ENCODE measurements at regions not wholly inside any gene's neighbourhood (a gene's known extent, or its start where the extent isn't known, plus 50 kb on each side); places are given as distances from the start of the nearest gene placed in this dataset.

DNA sequence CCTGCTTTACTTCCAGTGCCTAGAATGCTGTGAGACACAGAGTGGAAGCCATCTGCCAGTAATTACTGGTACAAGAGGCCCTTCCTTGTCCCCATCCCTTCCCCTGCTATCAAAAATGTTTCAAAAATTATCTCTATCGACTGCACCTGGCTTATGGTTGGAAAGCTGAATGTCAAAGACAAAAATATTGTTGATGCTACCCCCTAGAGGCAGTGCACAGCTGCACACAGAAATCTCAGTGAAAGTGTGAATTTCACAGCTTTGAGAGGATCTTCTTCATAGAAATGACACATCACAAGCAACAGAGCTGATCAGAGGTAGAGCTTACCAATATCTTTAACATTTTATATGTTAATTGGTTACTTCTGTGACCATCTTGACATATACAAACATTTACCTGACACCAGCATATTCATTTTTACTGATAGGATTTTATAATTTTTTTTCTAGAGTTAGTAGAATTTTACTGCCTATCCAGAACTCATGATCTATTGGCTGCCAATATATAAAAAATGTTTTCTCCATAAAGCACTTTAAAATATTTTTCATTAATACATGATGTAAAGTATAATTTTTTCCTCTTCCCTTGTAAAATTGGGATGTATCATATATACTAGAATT is 138.0 kb downstream of the AACS start:
- no TSS peak for BruUV-seq (replicated peaks)
- ChIA-PET CTCF (interaction anchor here (0.6 to 3.4 kb wide), 21 partner anchors 8 to 1654 kb away, joined by 3 to 30 read pairs (median 3); partner anchors contain the start of gene TMEM132B), POLR2A (no interaction called here)
- Mint-ChIP-seq H3K4me3 (ENCODE audit: unreplicated experiment) (no peak overlapping the region), H3K27me3 (ENCODE audit: insufficient read depth, unreplicated experiment) (peaks cover 78% of the 10 kb centered on the region), H3K4me1 (ENCODE audit: insufficient read depth, unreplicated experiment) (no peaks in the 10 kb centered on the region), H3K27ac (ENCODE audit: low read depth, unreplicated experiment) (no peak overlapping the region), H3K36me3 (ENCODE audit: insufficient read depth, unreplicated experiment) (no peaks in the 10 kb centered on the region), H3K9me3 (ENCODE audit: unreplicated experiment) (no peaks in the 10 kb centered on the region)
- TF ChIP-seq, protein P1, sequence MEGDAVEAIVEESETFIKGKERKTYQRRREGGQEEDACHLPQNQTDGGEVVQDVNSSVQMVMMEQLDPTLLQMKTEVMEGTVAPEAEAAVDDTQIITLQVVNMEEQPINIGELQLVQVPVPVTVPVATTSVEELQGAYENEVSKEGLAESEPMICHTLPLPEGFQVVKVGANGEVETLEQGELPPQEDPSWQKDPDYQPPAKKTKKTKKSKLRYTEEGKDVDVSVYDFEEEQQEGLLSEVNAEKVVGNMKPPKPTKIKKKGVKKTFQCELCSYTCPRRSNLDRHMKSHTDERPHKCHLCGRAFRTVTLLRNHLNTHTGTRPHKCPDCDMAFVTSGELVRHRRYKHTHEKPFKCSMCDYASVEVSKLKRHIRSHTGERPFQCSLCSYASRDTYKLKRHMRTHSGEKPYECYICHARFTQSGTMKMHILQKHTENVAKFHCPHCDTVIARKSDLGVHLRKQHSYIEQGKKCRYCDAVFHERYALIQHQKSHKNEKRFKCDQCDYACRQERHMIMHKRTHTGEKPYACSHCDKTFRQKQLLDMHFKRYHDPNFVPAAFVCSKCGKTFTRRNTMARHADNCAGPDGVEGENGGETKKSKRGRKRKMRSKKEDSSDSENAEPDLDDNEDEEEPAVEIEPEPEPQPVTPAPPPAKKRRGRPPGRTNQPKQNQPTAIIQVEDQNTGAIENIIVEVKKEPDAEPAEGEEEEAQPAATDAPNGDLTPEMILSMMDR (IDR thresholded peaks at IDR 0.05; ENCODE audit: unreplicated experiment), result peak; percentile 47
- intact Hi-C loops (cut with micrococcal nuclease), result no loop called here
- DNase-seq (ENCODE audit: unreplicated experiment), result peak; percentile 34

DNA sequence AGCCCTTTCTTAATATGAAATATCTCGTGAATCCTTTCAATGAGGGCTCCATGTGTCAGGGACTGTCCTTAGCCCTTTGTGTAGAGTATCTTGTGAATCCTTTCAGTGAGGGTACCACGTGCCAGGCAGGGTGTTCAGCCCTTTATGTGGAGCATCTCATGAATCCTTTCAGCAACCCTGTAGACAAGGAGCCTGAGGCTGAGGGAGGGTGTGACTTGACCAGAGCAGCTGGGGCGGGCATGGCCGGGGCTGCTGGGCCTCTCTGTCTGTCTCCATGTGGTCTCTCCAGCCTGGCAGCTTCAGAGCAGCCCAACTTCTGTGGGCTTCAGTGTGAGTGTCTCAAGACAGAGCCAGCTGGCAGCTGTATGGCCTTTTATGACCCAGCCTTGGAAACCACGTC is 140.2 kb downstream of the AACS start:
- no peaks in the 10 kb centered on the region for H3K4me1 Mint-ChIP-seq (ENCODE audit: insufficient read depth, unreplicated experiment)
- ChIA-PET CTCF (interaction anchor here (0.7 kb wide), 2 partner anchors 21 to 1107 kb away, joined by 3 read pairs; no protein-coding TSS in a partner anchor), POLR2A (no interaction called here)
- H3K27ac Mint-ChIP-seq (ENCODE audit: low read depth, unreplicated experiment), result no peak overlapping the region
- no peaks in the 10 kb centered on the region for H3K36me3 Mint-ChIP-seq (ENCODE audit: insufficient read depth, unreplicated experiment)
- H3K27me3 Mint-ChIP-seq (ENCODE audit: insufficient read depth, unreplicated experiment), result peaks cover 78% of the 10 kb centered on the region
- no peak overlapping the region for H3K4me3 Mint-ChIP-seq (ENCODE audit: unreplicated experiment)
- BruUV-seq (replicated peaks), result no TSS peak
- TF ChIP-seq, protein P1 (IDR thresholded peaks at IDR 0.05; ENCODE audit: unreplicated experiment), result no peak
- no peaks in the 10 kb centered on the region for H3K9me3 Mint-ChIP-seq (ENCODE audit: unreplicated experiment)
- intact Hi-C loops (cut with micrococcal nuclease), result no loop called here
- DNase-seq (ENCODE audit: unreplicated experiment), result no peak

DNA sequence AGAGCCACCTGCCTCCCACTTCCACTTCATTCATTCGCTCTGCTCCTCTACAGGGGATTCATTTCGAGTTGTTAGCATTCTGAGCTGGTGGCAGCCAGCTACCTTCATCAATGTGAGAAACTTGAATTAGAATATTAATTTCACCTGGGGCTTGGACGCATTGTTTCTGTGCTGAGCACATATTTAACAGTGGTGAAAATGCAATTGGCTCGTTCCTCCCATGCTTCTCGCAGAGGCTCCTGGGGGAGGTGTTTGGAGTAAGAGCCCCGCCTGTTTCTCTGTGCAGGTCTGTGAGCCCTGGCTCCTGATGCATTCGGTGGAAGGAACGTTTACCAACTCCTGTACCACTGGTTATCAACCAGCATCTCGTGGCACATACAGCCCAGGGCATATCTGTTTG is 141.5 kb downstream of the AACS start:
- BruUV-seq (replicated peaks), result no TSS peak
- no peak for DNase-seq (ENCODE audit: unreplicated experiment)
- Mint-ChIP-seq H3K27ac (ENCODE audit: low read depth, unreplicated experiment) (no peak overlapping the region), H3K4me3 (ENCODE audit: unreplicated experiment) (no peak overlapping the region), H3K4me1 (ENCODE audit: insufficient read depth, unreplicated experiment) (no peaks in the 10 kb centered on the region), H3K27me3 (ENCODE audit: insufficient read depth, unreplicated experiment) (peaks cover 67% of the 10 kb centered on the region), H3K36me3 (ENCODE audit: insufficient read depth, unreplicated experiment) (no peaks in the 10 kb centered on the region), H3K9me3 (ENCODE audit: unreplicated experiment) (no peaks in the 10 kb centered on the region)
- ChIA-PET CTCF (interaction anchor here (0.6 to 1.7 kb wide), 5 partner anchors 13 to 106 kb away, joined by 3 to 6 read pairs (median 3); no protein-coding TSS in a partner anchor), POLR2A (no interaction called here)
- TF ChIP-seq, protein P1 (IDR thresholded peaks at IDR 0.05; ENCODE audit: unreplicated experiment), result no peak
- intact Hi-C loops (cut with micrococcal nuclease), result no loop called here

DNA sequence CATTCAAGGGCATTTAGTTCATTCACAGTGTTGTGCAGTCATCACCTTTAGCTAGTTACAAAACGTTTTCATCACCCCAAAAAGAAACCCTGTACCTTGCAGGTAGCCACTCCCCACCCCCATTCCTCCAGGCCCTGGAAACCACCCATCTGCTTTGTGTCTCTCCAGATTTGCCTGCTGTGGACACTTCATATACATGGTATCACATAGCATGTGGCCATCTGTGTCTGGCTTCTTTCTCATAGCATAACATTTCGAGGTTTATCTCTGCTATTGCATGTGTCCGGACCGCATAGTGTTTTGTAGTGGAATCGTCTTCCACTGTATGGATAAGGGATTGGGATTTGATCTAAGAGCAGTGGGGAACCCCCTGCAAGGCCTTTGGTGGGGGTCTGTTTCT is 143.1 kb downstream of the AACS start:
- intact Hi-C loops (cut with micrococcal nuclease), result no loop called here
- peaks cover 60% of the 10 kb centered on the region for H3K27me3 Mint-ChIP-seq (ENCODE audit: insufficient read depth, unreplicated experiment)
- TF ChIP-seq, protein P1 (IDR thresholded peaks at IDR 0.05; ENCODE audit: unreplicated experiment), result no peak

More for the DNA sequence above, 143.1 kb downstream of the AACS start:
- no peaks in the 10 kb centered on the region for H3K4me1 Mint-ChIP-seq (ENCODE audit: insufficient read depth, unreplicated experiment)
- no peak overlapping the region for H3K4me3 Mint-ChIP-seq (ENCODE audit: unreplicated experiment)
- H3K9me3 Mint-ChIP-seq (ENCODE audit: unreplicated experiment), result no peaks in the 10 kb centered on the region
- no peak overlapping the region for H3K27ac Mint-ChIP-seq (ENCODE audit: low read depth, unreplicated experiment)
- H3K36me3 Mint-ChIP-seq (ENCODE audit: insufficient read depth, unreplicated experiment), result no peaks in the 10 kb centered on the region
- no peak for DNase-seq (ENCODE audit: unreplicated experiment)
- ChIA-PET POLR2A (no interaction called here), CTCF (interaction anchor here (0.5 to 1.7 kb wide), 2 partner anchors 15 to 28 kb away, joined by 3 to 6 read pairs; no protein-coding TSS in a partner anchor)
- no TSS peak for BruUV-seq (replicated peaks)
